Fibroblast of peridontal ligament (primary cell): ENCODE measurements at regions not wholly inside any gene's neighbourhood (a gene's known extent, or its start where the extent isn't known, plus 50 kb on each side); places are given as distances from the start of the nearest gene placed in this dataset.

Experiments
- DNase-seq: peaks from one replicate; pipeline ENCODE4 v3.0.0-alpha.2; 2010; ENCODE audit errors: extremely low read depth

DNA sequence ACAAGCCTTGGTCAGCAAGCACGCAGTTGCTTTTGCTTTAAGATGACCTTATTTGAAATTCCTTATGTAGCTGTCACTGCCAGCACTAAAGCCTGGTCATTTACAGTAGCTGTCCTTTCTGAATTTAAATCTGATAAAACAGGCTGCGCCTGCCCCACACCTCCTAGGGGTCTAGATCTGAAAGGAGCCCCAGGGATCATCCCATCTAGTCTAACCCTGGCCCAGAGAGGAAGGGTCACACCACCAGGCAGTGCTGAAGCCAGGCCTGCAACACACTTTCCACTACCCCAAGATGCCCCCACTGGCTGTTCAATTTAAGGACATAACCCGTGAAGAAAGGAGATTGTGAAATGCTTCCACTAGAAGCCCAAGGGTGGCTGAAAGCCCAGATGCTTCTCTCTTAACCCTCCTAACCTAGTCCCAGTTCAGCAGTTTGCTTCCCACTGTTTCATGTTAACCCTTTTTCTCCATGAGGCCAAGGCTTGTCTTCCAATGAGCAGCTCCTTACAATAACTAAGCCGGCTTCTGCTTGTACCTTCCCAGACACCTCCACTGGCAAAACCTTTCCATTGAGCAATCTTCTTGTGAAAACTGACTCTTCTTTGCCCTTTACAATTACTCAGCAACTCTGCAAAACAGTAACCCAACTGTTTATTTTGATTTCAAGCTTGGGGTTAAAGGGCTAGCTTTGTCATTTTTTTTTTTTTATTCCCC lies 198.9 kb upstream of the LPP start:
- peak; percentile 95 for DNase-seq

DNA sequence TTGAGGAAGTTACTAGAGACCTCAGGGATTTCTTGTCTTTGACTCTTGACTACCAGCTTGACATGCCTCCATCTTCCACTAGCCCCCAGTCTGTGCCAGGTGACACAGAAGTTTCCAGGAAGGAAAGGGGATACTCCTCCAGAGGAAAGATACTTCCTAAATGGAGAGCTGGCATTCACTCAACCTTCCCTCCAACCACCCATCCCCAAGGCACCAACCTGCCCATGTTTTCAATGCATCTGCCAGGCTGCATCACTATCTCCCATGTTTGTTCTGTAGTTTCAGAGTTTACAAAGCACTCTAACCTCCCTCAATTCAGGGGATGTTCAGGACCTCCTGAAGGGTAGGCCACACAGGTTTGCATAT lies 198.4 kb upstream of the LPP start:
- no peak for DNase-seq

DNA sequence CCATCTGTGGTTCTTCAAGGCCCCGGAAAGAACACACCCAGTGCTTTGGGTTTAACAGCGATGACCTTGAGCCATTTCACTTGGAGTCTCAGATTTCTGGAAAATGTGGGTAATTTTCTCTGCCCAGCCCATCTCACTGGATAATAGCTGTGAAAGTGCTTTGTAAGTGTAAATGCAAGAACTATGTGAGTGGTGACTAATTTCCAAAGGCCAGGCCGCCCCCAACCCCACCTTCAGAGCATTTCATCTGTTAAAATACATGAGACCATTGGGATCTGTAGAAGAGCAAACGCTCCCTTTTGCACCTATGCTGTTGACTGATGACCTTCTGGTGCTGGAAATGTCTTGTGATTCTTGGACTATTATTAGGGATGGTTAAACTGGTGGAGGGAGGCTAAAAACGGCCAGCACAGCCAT lies 196.8 kb upstream of the LPP start:
- DNase-seq, result no peak

DNA sequence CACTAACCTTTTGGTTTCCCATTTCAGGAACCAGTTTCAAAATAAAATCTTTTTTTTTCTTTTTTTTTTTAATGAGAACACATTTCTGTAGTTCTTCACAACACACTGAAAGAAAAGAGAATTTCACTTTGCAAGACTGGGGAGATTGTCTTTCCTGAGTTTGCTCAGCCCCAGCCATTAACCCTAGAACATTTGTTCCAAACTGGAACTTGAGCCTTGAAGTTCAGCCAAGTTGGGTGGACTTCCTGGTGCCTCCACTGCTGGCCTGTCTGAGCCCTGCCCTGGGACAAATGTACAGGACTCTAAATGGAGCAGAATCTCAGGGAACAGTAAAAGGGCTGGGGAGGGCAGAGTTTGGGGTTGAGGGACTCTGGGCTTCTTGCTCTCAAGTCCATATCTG lies 196.4 kb upstream of the LPP start:
- DNase-seq, result no peak

DNA sequence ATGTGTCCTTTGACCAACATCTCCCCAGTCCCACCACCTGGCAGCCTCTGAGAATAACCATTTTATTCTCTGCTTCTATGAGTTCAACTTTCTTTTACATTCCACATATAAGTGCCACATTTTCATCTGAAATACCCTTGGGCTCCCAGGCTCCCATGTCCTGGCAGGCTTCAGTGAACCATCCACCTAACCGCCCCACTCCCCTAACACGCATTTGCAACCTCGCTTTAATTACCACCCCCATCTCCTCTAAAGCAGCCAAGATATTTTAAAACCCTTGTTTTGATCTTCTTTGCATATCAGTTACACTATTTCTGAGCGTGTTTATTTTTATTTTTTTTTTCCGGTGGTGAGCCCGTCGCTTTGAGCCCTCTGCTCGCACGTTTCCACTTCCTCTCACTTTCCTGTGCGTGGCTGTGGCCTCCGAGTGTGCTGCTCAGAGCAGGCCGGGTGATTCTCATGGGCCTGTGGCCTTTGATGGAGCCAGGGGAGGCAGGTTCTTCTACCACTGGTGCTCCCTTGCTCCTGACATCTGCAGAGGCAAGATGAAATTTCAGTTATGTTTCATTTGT lies 195.4 kb upstream of the LPP start:
- DNase-seq, result no peak

DNA sequence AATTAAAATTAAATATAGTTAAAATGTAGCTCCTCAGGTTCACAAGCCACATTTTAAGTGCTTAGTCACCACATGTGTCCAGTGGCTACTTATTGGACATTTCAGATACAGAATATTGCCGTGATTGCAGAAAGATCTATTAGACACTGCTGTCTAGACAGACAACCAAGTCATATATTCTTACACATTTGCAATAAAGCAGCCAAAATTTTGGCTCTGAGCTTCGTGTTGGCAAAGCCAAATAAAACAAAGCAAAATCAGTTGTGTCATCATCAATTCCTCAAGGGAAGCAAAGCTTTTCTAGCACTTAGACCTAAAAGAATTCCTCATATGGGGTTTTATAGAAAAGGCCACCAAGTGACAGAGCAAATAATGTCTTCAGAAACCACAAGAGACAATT lies 193.1 kb upstream of the LPP start:
- DNase-seq, result peak; percentile 82

DNA sequence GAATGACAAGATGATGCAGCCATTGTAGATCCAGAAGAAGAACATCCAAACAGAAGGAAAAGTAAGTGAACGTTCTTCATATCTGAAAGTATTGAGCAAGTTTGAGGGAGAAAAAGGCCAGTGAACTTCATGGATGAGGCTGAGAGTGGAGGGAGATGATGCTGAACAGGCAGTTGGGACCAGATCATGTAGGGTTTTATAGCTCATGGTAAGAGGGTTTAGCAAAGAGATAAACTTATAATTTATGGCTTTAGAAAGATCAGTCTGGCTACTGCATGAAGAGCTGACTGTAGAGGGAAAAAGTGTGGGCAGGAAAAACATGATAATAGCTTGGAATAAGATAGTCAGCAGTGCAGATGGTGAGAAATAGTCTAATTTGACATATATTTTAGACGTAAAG lies 192.6 kb upstream of the LPP start:
- DNase-seq, result no peak

DNA sequence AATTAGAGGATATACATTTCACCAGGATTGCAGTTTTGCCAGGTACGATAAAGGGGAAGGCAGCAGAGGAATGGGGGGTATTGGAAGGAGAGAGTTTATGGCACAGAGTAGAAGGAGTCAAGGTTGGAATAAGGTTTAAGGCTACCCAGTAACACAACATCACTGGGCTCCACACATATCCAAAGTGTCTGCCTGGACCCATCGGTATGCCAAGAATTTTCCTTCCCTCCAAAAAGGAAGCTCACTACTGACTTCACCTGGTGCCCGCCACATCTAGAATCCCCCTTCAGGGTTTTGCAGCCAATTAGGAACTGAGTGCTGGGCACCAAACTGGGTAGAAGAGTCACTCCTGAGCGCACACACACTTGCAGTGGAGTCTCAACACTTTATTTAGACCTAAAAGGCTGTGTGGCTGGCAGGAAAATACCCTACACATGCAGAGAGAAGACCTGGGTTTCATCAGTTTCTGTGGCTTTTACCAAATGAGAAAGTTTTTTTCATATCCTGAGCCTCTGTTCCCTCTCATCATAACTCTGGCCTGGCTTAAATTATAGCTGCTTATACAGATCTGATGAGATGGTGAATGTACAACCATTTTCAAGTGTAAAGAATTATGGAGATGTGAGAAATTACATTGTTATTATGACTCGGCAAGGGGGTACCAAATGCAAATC lies 190.8 kb upstream of the LPP start:
- DNase-seq, result peak; percentile 51

DNA sequence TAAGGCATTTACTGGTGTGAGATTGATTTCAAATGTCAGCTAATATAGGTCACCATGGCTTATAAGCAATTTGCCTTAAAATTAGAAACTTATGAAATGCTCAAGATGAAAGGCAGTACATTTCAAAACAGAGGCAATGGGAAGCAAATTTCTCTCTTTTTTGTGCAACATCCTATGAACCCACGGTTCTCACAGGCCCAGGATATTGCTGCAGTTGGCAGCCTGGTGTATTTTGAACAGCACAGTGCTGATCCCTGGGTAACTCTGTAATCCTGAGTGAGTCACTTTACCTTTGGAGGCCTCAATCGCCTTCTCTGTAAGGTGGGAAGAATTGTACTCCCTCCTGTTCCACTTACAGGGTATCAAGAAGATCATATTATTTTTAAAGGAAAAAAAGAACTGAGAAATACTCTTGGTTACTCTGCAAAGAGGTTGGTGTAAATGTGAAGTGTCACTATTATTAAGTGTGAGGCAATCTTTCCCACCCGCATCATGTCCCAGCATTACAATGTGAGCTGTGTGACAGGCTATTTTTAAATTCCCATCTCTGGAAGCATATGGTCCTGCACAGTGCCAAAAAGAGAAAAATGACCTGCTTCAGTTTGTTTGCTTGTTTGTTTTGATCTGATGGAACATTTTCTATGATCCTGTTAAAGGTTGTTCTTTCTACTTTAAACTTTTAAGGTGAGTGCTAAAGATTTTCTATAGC lies 190.1 kb upstream of the LPP start:
- DNase-seq, result peak; percentile 46

DNA sequence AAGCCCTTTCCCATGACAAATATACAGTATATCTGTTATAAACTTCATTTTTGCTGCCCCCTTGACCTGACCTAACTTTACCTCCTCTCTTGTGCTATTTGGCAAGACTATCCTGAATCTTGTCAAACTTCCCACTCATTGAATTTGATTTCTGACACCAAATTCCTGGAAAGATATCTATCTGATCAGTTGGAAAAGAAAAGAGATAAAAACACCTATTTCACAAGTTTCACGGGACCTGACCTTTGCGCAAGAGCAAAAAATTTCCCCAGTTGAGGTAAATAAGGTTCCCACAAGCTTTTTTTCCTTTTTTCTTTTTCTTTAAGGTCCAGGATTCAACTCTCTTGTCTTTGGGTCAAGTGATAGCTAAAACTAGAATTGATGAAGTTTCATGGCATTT lies 189.2 kb upstream of the LPP start:
- DNase-seq, result no peak

DNA sequence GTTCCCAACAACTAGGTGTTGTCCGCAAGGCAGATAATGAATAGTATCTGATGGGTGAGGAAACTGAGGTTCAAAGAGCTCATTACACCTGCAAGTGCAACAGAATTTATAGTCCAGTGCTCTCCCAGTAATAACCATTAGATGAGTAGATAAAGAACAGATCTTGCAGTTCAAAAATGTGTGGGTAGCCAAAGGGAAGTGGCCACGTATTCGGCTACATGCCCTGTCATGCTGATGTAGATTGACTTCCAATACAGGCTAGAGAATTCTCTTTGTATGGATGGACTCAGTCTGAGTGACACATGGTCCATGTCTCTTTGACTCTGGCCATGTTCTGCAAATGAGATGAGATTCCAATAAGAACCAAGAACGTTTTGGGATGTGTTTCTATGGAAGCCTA lies 187.9 kb upstream of the LPP start:
- DNase-seq, result no peak

DNA sequence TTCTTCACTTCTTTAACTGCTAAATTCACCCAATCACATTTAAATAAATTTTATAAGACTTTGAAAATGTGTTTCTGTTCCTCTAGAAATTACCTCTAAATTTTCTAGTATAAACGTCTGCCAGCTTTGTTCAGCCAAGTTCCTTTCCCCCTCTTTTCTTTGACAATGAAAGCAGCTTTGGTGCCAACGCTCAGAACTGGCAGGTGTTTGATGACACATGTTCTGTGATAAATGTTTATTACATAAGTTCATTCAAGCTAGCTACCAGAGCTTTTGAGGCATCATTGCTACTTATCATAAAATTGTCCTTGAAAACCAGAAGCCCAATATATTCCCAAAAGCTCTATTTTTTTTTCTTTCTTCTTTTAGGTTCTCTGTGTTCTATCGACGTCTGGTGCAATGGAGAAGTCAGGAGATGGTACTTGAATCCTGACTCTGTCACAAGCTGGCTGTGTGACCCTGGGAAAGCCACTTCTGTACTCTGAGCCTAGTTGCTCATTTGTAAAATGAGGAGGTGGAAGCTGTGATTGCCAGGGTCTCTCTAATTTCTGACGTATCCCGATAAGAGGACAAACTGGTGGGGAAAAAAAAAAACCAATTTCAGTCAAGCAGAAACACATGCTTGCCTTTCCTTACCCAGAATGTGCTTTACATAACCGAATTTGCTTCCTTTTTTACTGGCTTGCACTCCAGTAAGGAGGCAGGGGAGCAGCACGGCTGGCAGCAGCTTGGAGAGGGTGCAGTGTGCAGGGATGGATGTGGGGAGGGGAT lies 187.1 kb upstream of the LPP start:
- DNase-seq, result no peak

DNA sequence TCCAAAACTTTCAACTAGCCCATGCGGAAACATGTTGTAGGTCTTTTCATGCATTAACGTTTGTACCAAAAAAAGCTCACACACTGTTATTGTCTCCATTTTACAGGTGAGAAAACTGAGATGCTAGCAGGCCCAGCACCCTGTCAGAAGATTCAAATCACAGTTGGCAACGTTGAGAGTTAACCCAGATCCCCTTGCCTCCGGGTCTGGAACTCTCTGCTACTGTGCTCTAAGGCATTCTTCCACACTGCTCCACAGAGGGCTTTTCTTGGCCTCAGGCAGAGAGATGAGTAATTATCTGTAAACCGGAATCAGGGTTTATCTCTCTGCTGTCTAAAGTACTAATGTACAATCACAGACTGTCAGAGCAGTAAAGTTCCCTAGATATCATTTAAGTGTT lies 186.0 kb upstream of the LPP start:
- DNase-seq, result no peak

DNA sequence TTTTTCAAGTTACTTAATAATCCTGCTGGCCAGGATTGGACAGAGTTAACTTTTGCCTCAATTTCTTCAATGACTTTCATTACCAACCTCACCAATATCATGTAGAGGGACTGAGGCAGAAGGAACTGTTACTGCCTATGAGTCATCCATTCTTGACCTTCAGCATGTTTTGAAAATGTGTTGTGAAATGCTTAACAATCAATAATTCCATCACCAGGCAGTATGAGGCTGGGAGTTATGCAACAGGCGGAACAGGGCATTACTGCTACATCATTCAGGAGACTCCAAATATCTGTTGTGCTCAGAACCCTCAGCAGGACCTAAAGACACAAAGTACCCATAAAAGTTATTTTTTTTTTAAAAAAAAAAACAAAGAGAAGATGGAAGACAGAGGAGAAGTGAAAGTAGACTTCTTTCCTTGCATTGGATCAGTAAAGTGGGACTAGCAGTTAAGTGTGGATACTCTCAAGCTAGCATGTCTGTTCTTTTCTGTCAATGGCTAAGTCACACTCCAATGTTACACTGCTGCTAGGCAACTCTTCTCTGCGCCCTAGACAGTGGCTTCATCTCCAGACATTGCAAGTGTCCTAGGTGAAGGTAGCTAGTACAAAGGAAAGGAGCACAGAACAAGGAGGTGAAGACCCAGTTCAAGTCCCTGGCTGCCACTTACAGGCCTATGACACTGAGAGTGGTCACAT lies 184.9 kb upstream of the LPP start:
- DNase-seq, result peak; percentile 93

DNA sequence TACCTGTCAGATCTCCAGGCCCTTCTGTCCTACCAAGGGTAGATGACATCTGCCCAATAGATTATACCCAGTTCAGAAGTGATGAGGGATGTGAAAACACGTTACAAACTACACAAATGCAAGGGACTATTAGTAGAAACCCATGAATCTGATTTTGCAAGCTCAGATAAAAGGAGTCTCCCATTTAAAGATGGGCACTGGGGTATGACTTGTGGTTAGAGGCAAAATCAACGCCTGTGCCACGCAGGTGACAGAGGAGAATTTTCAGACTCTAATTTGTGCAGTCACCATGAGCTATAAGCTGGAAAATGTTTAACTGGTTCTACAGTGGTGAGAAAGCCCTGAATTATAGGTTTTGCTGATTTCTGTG lies 184.4 kb upstream of the LPP start:
- no peak for DNase-seq

DNA sequence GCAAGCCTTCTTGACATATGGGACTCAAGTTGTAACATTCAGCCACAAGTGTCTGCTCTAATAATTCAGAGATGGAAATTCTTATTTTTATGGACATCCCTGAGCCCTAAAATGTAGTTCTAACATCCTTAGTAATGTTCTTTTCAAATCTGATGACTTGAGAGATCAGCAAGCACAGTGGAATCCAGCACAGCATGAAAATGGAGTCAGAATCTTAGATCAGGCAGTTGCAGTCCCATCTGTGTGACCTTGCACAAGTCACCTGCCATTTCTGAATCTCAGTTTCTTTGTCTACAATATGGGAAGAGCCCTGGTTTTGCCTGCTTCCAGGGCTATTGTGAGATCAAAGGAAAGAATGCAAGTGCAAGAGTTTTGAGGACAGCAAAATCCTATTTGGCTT lies 183.9 kb upstream of the LPP start:
- DNase-seq, result no peak

DNA sequence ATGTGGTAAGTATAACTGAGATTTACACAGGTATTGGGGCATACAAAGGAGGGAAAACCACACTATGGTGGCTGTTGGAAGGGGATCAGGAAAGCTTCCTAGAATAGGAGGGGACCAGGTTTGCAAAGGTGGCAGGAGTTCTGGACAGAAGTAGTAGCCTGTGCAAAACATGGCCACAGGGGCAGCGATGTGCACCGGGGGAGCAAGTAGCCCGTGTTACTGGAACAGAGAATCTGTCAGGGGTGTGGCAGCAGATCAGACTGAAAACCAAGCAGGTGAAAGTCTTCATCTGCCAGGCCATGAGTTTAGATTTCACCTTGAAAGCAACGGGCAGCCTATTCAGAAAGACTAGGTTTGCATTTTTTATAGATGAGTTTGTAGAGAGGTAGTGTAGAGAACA lies 182.3 kb upstream of the LPP start:
- DNase-seq, result no peak

DNA sequence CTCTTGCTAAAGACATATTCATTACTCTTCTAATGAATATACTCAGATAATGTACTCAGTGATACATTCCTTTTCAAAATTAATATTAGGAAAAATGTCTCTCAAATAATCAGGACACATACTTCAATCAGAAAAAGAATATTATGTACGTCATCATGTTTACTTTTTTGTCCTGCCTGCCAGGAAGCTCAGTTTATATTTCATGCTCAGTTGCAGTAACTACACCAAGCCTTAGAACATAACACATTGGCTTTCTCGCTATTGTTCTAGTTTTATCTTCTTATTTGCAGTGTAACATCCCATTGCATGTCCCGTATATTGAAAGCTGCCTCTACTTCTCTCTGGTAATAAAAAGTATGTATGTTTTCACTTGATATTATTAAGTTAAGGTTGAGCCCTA lies 181.5 kb upstream of the LPP start:
- no peak for DNase-seq

DNA sequence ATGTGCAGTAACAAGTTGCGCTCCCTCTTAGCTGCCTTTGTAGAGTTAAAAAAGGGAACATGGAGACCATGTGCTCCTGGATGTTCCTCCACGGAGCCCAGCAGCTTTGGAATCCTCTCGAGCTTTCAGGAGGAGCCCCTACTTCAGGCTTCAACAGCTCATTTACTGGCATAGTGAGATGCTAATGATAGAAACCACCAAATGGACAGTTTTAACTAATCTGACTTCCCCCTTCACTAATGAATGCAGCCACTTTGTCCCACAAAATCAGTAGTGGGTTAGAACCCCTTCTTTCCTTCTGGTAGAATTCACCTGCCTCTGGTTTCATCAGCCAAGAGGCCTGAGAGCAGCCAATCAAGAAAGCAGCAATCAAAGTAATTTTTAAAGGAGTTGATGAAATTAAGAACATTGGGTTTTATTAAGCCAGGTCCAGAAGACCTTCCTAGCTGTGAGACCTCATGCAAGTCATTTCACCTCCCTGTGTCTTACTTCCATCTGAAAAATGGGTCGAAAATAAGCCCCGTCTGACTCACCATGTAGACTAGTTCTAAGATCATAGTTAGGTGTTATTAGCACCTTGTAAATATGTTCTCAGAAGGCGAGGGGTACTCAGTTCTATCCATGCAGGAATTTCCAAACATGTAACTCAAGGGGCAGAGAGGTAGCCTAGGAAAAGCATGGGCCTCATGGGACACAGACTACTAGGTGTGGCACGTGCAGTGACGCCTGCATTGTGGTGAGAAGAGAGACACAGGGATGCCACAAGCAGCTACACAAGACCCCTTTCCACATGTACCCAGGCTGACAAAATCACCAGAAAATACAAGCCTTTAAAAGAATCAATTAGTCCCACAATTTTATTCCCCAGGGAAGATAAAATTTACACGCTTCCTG lies 179.7 kb upstream of the LPP start:
- DNase-seq, result no peak

DNA sequence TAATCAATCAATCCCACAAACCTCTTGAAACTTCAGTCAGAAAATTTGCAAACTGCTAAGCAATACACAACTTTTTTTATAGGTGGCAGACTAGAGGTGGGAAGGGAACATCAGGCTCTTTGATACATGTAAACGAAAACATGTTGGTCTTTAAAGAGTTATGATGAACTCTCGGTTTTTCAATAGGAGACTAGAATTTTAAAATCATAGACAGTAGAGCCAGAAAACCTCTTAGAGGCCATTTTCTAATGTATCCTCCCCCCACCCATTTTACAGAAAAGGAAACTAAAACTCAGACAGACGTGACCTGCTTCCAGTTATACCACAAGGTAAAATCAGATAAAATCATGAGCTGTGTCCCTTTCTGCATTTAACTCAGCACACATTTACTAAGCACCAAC lies 179.1 kb upstream of the LPP start:
- DNase-seq, result no peak
